Brain microvascular endothelial cell (primary cell): ENCODE measurements at regions not wholly inside any gene's neighbourhood (a gene's known extent, or its start where the extent isn't known, plus 50 kb on each side); places are given as distances from the start of the nearest gene placed in this dataset.

ENCODE experiments used
- DNase-seq: peaks from one replicate; pipeline ENCODE4 v3.0.0-alpha.2; 2020
- H3K27ac ChIP-seq: fragments of 250-450 bp; sonication (Bioruptor Pico); 2 replicates; pipeline ENCODE4 v1.5.1; 2020; ENCODE audit warnings: mild to moderate bottlenecking, moderate library complexity
- H3K27me3 ChIP-seq: fragments of 250-450 bp; sonication (Bioruptor Pico); replicated peaks from 2 replicates; pipeline ENCODE4 v1.5.1; 2020; ENCODE audit warnings: mild to moderate bottlenecking
- H3K36me3 ChIP-seq: fragments of 250-450 bp; sonication (Bioruptor Pico); replicated peaks from 2 replicates; pipeline ENCODE4 v1.5.1; 2020; ENCODE audit warnings: mild to moderate bottlenecking
- H3K4me3 ChIP-seq: 2 replicates; pipeline ENCODE4 v1.5.1; 2011; ENCODE audit warnings: low read depth, mild to moderate bottlenecking, control low read depth, low read length, moderate library complexity
- CTCF ChIP-seq: IDR thresholded peaks from 2 replicates; pipeline ENCODE4 v1.5.1; 2011; ENCODE audit warnings: low read depth, mild to moderate bottlenecking, moderate library complexity, low read length, control low read depth, inconsistent platforms; ENCODE audit errors: missing control alignments
- in situ Hi-C: cut with HindIII; loops from 2 replicates; pipeline ENCODE4 v1.10.0; 2017; ENCODE audit warnings: low sequenced_read_pairs, low pct_ligation_motif_present

- no peaks in the 10 kb centered on the region for H3K27me3 ChIP-seq
- no peak overlapping the region for H3K27ac ChIP-seq
- DNase-seq = no peak
- in situ Hi-C loops = no loop called here
- H3K4me3 ChIP-seq = no peak overlapping the region
- TF ChIP-seq CTCF = no peak
- H3K36me3 ChIP-seq = no peaks in the 10 kb centered on the region
Measured at GRCh38 chr5:74112372-74113195, 486.6 kb downstream of the ARHGEF28 start.

GRCh38 chr5:74111764-74112163 is 485.8 kb downstream of the ARHGEF28 start:
- H3K4me3 ChIP-seq = no peak overlapping the region
- H3K36me3 ChIP-seq = no peaks in the 10 kb centered on the region
- H3K27ac ChIP-seq = no peak overlapping the region
- DNase-seq = no peak
- no peak for TF ChIP-seq CTCF
- H3K27me3 ChIP-seq = no peaks in the 10 kb centered on the region
- in situ Hi-C loops = no loop called here

- in situ Hi-C loops = no loop called here
- H3K27ac ChIP-seq = no peak overlapping the region
- DNase-seq = no peak
- no peak overlapping the region for H3K4me3 ChIP-seq
- TF ChIP-seq CTCF = no peak
- H3K27me3 ChIP-seq = no peaks in the 10 kb centered on the region
- H3K36me3 ChIP-seq = no peaks in the 10 kb centered on the region
Measured at GRCh38 chr5:74109344-74109743, 483.3 kb downstream of the ARHGEF28 start.

- no peak for DNase-seq
- no peaks in the 10 kb centered on the region for H3K27me3 ChIP-seq
- H3K36me3 ChIP-seq = no peaks in the 10 kb centered on the region
- H3K4me3 ChIP-seq = no peak overlapping the region
- no peak overlapping the region for H3K27ac ChIP-seq
- in situ Hi-C loops = no loop called here
- no peak for TF ChIP-seq CTCF
Measured at GRCh38 chr5:74107899-74108298, 481.9 kb downstream of the ARHGEF28 start.

GRCh38 chr5:74105126-74105780 is 479.3 kb downstream of the ARHGEF28 start:
- no peak overlapping the region for H3K4me3 ChIP-seq
- no peaks in the 10 kb centered on the region for H3K36me3 ChIP-seq
- in situ Hi-C loops = no loop called here
- no peak for TF ChIP-seq CTCF
- no peak overlapping the region for H3K27ac ChIP-seq
- H3K27me3 ChIP-seq = no peaks in the 10 kb centered on the region
- no peak for DNase-seq
